Nephron progenitor cell (in vitro differentiated cells): ENCODE measurements at regions not wholly inside any gene's neighbourhood (a gene's known extent, or its start where the extent isn't known, plus 50 kb on each side); places are given as distances from the start of the nearest gene placed in this dataset.
"Not testable (repeated sequence)": the region's sequence is repeated elsewhere in the genome, so short reads cannot be mapped to it uniquely, and the experiment has no call there.

ENCODE experiments used
- DNase-seq: peaks from one replicate; pipeline ENCODE4 v3.0.0; 2021
- H3K27ac Mint-ChIP-seq: 2 replicates; pipeline ENCODE4 v1.8.0; 2021; ENCODE audit warnings: mild to moderate bottlenecking, moderate library complexity, mixed read lengths
- H3K27me3 Mint-ChIP-seq: 2 replicates; pipeline ENCODE4 v1.8.0; 2021; ENCODE audit warnings: mild to moderate bottlenecking, low read depth, mixed read lengths; ENCODE audit not compliant: poor library complexity
- H3K36me3 Mint-ChIP-seq: 2 replicates; pipeline ENCODE4 v1.8.0; 2021; ENCODE audit warnings: low read depth, mixed read lengths
- H3K4me1 Mint-ChIP-seq: 2 replicates; pipeline ENCODE4 v1.8.0; 2021; ENCODE audit warnings: mixed read lengths
- H3K4me3 Mint-ChIP-seq: 2 replicates; pipeline ENCODE4 v1.8.0; 2021; ENCODE audit warnings: mild to moderate bottlenecking, moderate library complexity, mixed read lengths
- H3K9me3 Mint-ChIP-seq: 2 replicates; pipeline ENCODE4 v1.8.0; 2021; ENCODE audit warnings: mild to moderate bottlenecking, moderate library complexity, mixed read lengths
- TF ChIP-seq, protein P1 (sequence below): fragments of 200-600 bp; sonication (generic); IDR thresholded peaks from 2 replicates; pipeline ENCODE4 v1.5.0; 2021; ENCODE audit warnings: antibody characterized with exemption

DNA sequence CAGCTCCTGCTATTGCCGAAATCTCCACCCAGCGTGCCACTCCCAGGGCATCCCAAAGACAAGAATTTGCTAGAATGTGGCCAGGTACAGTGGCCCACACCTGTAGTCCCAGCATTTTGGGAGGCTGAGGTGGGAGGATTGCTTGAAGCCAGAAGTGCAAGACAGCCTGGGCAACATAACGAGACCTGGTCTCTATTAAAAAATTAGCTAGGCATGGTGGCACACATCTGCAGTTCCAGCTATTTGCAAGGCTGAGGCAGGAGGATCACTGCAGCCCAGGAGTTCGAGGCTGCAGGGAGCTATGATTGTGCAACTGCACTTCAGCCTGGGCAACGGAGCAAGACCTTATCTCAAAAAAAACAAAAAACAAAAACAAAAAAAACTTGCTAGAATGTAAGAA lies 73.3 kb upstream of the LYZL2 start:
- H3K4me3 Mint-ChIP-seq, result no peak overlapping the region
- TF ChIP-seq, protein P1, sequence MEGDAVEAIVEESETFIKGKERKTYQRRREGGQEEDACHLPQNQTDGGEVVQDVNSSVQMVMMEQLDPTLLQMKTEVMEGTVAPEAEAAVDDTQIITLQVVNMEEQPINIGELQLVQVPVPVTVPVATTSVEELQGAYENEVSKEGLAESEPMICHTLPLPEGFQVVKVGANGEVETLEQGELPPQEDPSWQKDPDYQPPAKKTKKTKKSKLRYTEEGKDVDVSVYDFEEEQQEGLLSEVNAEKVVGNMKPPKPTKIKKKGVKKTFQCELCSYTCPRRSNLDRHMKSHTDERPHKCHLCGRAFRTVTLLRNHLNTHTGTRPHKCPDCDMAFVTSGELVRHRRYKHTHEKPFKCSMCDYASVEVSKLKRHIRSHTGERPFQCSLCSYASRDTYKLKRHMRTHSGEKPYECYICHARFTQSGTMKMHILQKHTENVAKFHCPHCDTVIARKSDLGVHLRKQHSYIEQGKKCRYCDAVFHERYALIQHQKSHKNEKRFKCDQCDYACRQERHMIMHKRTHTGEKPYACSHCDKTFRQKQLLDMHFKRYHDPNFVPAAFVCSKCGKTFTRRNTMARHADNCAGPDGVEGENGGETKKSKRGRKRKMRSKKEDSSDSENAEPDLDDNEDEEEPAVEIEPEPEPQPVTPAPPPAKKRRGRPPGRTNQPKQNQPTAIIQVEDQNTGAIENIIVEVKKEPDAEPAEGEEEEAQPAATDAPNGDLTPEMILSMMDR, result no peak
- H3K4me1 Mint-ChIP-seq, result peaks cover 26% of the 10 kb centered on the region
- H3K9me3 Mint-ChIP-seq, result no peaks in the 10 kb centered on the region
- H3K27me3 Mint-ChIP-seq, result peaks cover 17% of the 10 kb centered on the region
- no peak overlapping the region for H3K27ac Mint-ChIP-seq
- DNase-seq, result no peak
- H3K36me3 Mint-ChIP-seq, result no peaks in the 10 kb centered on the region

DNA sequence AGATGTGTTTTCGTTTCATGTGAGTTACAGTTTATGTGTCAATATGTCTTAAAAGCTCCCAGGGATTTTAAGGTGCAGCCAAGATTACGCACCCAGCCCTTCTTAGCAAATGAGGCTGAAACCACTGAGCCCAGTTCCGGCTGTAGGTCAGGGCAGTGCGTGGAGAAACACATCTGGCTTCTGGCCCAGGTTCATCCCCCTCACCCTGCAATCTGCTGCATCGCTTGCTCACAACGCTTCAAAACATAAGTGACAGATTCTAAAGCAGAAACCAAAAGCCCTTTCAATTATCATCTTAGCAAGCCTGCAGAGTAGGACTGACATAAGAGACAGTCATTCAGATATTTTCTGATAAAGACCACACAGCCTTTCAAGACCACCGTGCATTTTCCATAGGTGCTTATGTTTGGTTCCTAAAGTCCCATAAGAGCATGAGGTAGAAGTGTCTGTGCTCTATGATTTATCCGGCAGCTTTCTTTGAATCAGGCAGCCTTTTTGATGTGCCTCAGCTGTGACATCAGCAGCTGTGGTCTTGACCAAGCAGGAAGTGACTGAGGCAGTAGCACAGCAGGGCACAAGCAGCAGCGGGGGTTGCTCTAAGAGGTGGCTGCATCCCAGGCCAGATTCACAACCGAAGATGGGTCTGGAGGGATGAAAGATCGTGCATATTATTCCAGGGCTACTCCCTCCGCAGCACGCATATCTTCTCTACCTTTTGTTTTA lies 72.1 kb upstream of the LYZL2 start:
- Mint-ChIP-seq H3K36me3 (no peaks in the 10 kb centered on the region), H3K27me3 (peaks cover 20% of the 10 kb centered on the region), H3K9me3 (no peaks in the 10 kb centered on the region), H3K4me3 (no peak overlapping the region), H3K27ac (no peak overlapping the region), H3K4me1 (peaks cover 26% of the 10 kb centered on the region)
- TF ChIP-seq, protein P1, result no peak
- DNase-seq, result no peak

DNA sequence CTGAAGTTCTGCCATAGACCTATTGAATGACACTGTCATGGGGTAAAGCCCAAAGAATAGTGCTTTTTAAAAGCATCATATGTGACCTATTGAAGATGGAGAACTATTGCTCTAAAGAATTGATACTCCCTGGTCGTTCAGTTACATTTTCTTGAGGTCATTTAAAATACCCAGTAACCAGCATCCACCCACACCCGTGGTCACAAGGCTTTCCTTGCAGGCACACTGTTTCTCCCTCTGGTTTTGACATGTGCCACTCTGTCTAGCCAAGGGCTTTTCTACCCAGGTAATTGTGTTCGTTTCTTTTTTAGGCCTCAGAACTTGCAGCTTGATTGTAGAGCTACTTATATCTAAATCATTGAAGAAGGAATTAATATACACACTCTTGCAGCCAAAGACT lies 68.3 kb upstream of the LYZL2 start:
- no peaks in the 10 kb centered on the region for H3K9me3 Mint-ChIP-seq
- peaks cover 16% of the 10 kb centered on the region for H3K27me3 Mint-ChIP-seq
- H3K4me3 Mint-ChIP-seq, result no peak overlapping the region
- no peaks in the 10 kb centered on the region for H3K36me3 Mint-ChIP-seq
- no peak overlapping the region for H3K27ac Mint-ChIP-seq
- peaks cover 11% of the 10 kb centered on the region for H3K4me1 Mint-ChIP-seq
- TF ChIP-seq, protein P1, result no peak
- no peak for DNase-seq

DNA sequence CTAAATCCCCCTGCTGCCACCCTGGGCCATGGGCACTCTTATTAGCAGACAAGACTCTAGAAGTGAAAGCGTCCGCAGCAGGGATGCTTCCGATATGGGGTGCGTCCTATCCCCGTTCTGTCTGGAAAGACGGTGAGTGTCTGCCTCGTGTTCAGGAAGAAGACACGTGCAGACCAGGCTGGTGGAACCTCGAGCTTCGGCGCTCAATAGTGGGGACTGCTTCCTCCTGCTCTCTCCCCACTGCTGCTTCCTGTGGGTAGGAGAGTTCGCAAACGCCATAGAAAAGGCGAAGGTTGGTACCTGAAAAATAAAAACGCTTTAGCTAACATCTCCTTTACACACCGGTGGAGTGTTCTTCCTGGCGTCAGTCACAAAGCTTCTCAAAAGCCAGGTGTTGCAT lies 67.7 kb upstream of the LYZL2 start:
- peaks cover 16% of the 10 kb centered on the region for H3K27me3 Mint-ChIP-seq
- H3K36me3 Mint-ChIP-seq, H3K4me1 Mint-ChIP-seq, H3K27ac Mint-ChIP-seq, DNase-seq, H3K4me3 Mint-ChIP-seq, H3K9me3 Mint-ChIP-seq: not testable (repeated sequence)

DNA sequence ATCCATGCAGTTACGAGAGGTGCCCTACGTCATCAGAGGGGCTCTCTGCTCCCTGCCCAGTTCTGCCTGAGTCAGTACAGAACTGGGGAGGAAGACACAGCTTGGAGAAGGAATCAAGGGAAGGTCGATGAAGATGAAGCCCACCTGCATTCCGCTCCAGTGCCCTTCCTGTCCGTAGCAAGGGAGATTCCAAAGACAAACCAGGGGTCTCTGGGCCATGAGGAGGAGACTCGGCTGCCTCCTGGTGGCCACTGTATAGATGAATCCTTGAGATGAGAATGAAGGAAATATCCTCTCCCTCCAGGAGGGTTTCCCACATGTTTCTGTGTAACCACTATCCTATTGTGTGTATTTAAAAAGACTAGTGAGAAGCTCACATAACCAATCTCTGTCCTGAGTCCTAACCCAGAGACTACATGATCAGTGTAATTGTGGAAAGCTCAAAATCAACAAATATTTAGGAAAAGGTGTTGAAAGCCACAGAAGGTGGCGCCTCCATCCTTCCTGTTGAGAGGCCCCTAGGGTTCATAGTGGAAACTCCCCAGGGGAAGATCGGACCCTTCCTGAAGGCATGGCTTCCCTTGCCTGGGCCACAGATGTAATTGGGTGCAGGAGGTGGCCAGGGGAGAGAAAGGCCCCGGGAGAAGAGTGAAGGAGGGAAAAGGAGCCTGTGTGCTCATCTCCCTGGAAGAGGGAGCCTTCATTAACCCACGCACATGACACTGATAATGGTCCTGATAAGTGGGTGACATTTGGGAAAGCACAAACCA lies 67.0 kb upstream of the LYZL2 start:
- H3K27me3 Mint-ChIP-seq, result peaks cover 16% of the 10 kb centered on the region
- not testable (repeated sequence) for H3K9me3 Mint-ChIP-seq, H3K36me3 Mint-ChIP-seq, H3K4me3 Mint-ChIP-seq, DNase-seq, H3K4me1 Mint-ChIP-seq, H3K27ac Mint-ChIP-seq
- TF ChIP-seq, protein P1, result peak; percentile 32

DNA sequence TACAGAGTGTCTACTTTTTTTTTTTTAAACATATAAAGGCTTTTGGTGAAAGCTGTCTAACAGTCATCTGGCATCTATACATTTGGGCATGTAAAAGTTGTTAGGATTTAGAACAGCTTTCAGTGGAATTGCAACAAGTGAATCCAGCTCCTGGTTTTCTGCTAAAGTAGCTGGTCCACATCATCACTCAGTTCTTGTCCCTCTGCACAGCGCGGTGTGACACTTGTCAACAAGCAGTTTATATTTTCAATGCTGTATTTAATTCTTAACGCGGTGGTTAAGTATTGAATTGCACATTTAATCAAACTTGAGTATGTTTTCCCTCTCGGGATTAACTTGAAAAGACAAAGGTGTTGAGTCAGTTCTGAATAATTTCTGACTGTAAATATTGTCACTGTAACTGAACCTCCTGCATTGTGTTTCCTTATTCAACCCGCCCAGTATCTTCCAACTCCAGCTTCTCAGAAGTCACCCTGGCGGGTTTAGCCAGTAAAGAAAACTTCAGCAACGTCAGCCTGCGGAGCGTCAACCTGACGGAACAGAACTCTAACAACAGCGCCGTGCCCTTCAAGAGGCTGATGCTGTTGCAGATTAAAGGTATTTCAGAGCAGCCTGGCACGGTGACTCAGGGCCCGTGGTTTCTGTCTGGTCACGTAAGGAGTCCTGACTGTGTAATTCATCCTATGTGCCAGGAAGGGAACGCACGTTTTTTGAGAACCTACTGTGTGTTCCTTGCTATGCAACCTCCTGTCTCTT lies 66.1 kb upstream of the LYZL2 start:
- not testable (repeated sequence) for DNase-seq, H3K9me3 Mint-ChIP-seq, H3K4me1 Mint-ChIP-seq, H3K4me3 Mint-ChIP-seq, H3K27ac Mint-ChIP-seq, H3K36me3 Mint-ChIP-seq
- H3K27me3 Mint-ChIP-seq, result peaks cover 16% of the 10 kb centered on the region
